SJCRH30 (cell line): ENCODE measurements at regions not wholly inside any gene's neighbourhood (a gene's known extent, or its start where the extent isn't known, plus 50 kb on each side); places are given as distances from the start of the nearest gene placed in this dataset.

Source experiments
- DNase-seq, 2 experiments: peaks; one replicate each; pipeline ENCODE4 v3.0.0-alpha.2; 2015 to 2020
- H3K27ac ChIP-seq: fragments of 250-450 bp; sonication (Bioruptor Pico); 2 replicates; pipeline ENCODE4 v1.5.1; 2020; ENCODE audit warnings: mild to moderate bottlenecking, moderate library complexity
- H3K27me3 ChIP-seq: fragments of 250-450 bp; sonication (Bioruptor Pico); 2 replicates; pipeline ENCODE4 v1.5.1; 2020; ENCODE audit warnings: mild to moderate bottlenecking, moderate library complexity
- H3K36me3 ChIP-seq: fragments of 250-450 bp; sonication (Bioruptor Pico); 2 replicates; pipeline ENCODE4 v1.5.1; 2020; ENCODE audit warnings: mild to moderate bottlenecking, moderate library complexity
- H3K4me1 ChIP-seq: fragments of 250-450 bp; sonication (Bioruptor Pico); 2 replicates; pipeline ENCODE4 v1.5.1; 2020; ENCODE audit warnings: mild to moderate bottlenecking, moderate library complexity
- H3K4me3 ChIP-seq: fragments of 250-450 bp; sonication (Bioruptor Pico); 2 replicates; pipeline ENCODE4 v1.5.1; 2020; ENCODE audit warnings: mild to moderate bottlenecking, moderate library complexity
- H3K9me3 ChIP-seq: fragments of 250-450 bp; sonication (Bioruptor Pico); replicated peaks from 2 replicates; pipeline ENCODE4 v1.5.1; 2020; ENCODE audit warnings: mild to moderate bottlenecking, moderate library complexity

DNA sequence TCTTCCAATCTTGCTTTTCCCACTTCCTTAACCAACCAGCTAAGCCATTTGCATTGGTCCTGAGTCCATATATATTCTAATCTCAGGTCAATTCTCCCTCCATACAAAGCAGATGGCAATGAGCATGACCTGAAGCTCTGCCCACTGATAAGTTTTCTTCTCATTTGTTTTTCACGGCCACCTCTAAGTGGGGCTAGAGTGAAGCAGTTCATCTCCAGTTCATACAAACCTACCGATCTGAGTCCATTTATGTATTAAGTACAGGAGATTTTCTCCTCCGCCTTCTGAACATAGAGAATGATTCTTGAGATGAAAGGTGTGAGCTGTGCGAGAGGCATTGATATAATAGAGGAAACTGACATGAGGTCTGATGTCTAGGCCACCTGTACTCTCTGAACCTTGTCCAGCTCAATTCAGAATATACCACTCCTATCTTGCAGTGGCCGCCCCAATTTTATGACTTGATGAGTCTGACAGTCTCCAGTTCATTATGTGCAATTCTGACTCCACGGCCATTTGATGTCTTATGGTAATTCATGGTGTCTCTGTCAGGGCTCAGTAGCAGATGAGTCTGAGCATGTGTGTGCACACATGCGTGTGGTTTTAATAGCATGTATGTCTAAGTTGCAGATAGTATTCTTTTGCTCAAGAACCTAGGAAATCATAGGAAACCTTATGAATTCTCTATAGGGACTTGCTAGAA lies 329.8 kb downstream of the PMP22 start:
- Histone ChIP-seq H3K4me3 (no peak overlapping the region), H3K27me3 (no peaks in the 10 kb centered on the region), H3K9me3 (no peaks in the 10 kb centered on the region), H3K27ac (no peak overlapping the region), H3K36me3 (no peaks in the 10 kb centered on the region), H3K4me1 (no peaks in the 10 kb centered on the region)
- DNase-seq = no peak

DNA sequence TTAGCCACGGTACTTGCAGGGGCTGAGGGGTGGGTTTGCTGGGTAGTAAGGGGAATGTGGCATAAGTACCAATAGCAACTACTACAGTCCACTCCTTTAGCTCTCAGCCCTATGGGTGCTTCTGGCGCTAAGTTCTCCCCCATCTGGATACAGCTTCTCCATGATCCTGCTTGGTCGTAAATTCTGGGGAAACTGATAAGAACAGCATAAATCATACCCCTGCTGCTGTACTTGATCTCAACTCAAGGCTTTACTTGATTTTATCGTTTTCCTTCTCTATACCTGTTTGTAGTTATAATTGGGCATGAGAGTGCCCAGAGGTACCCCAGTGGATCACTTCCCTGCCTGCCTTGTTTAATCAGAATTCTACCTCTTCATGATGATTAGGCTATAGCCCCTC lies 331.4 kb downstream of the PMP22 start:
- Histone ChIP-seq H3K27me3 (no peaks in the 10 kb centered on the region), H3K36me3 (no peaks in the 10 kb centered on the region), H3K9me3 (no peaks in the 10 kb centered on the region), H3K4me1 (no peaks in the 10 kb centered on the region), H3K27ac (no peak overlapping the region), H3K4me3 (no peak overlapping the region)
- no peak for DNase-seq

DNA sequence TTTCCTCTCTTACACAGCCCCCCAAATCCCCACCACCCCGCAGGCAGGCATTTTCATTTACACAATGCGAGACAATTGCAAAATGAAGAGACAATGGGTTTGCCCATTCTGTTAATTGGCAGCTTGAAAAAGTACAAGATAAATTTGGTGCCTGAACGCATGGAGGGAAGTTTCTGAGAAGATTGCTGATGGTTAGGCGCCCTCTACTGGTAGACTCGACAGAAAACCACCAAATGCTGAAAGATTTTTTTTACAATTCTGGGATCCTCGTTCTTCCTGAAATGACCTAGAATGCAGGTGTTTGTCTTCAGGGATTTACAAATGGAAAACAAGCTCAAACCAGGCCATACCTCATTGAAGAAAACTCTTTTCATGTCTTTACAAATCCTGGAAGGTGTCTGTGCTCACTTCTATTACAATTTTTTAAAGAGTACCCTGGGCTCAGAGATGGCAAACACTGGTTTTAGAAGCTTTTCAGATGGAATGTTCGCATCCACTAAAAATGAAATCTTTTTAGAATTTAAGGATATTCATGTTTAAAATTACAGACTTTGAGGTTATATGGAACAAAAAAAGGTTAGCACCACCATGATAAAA lies 338.5 kb downstream of the PMP22 start:
- no peaks in the 10 kb centered on the region for H3K9me3 ChIP-seq
- no peak overlapping the region for H3K27ac ChIP-seq
- no peaks in the 10 kb centered on the region for H3K27me3 ChIP-seq
- no peaks in the 10 kb centered on the region for H3K36me3 ChIP-seq
- H3K4me1 ChIP-seq = no peaks in the 10 kb centered on the region
- H3K4me3 ChIP-seq = no peak overlapping the region
- DNase-seq = peak; percentile 67 to 94

- Histone ChIP-seq H3K4me3 (no peak overlapping the region), H3K9me3 (no peaks in the 10 kb centered on the region), H3K36me3 (no peaks in the 10 kb centered on the region), H3K27ac (no peak overlapping the region), H3K27me3 (no peaks in the 10 kb centered on the region), H3K4me1 (no peaks in the 10 kb centered on the region)
- no peak for DNase-seq
Observed at GRCh38 chr17:14926073-14926472, 339.1 kb downstream of the PMP22 start.

DNA sequence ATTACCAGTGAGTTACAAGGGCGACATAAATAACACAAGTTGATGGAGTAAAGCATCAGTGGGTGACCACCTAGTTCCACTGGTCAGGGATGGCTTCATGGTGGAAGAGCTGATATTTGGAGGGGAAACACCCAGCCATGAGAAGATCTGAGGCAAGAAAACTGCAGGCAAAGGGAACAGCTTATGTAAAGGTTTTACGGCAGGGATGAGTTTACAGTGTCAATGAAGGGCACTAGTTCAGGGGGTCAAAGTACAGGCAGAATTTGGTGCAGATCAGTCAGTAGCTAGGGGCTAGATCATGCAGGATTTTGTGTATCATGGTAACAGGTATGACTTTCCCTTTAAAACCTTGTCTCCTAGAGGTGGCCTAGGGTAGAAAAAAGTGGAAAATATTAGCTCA lies 339.6 kb downstream of the PMP22 start:
- no peaks in the 10 kb centered on the region for H3K9me3 ChIP-seq
- no peak overlapping the region for H3K27ac ChIP-seq
- no peaks in the 10 kb centered on the region for H3K36me3 ChIP-seq
- no peaks in the 10 kb centered on the region for H3K27me3 ChIP-seq
- H3K4me3 ChIP-seq = no peak overlapping the region
- no peak for DNase-seq
- H3K4me1 ChIP-seq = no peaks in the 10 kb centered on the region

- H3K9me3 ChIP-seq = no peaks in the 10 kb centered on the region
- no peak for DNase-seq
- H3K27ac ChIP-seq = no peak overlapping the region
- no peaks in the 10 kb centered on the region for H3K4me1 ChIP-seq
- no peaks in the 10 kb centered on the region for H3K27me3 ChIP-seq
- no peaks in the 10 kb centered on the region for H3K36me3 ChIP-seq
- no peak overlapping the region for H3K4me3 ChIP-seq
Observed at GRCh38 chr17:14923981-14924380, 341.1 kb downstream of the PMP22 start.

- Histone ChIP-seq H3K27me3 (no peaks in the 10 kb centered on the region), H3K4me3 (no peak overlapping the region), H3K36me3 (no peaks in the 10 kb centered on the region), H3K9me3 (no peaks in the 10 kb centered on the region), H3K27ac (no peak overlapping the region), H3K4me1 (no peaks in the 10 kb centered on the region)
- DNase-seq = no peak
Observed at GRCh38 chr17:14922411-14922810, 342.7 kb downstream of the PMP22 start.

- no peak for DNase-seq
- H3K27ac ChIP-seq = no peak overlapping the region
- no peak overlapping the region for H3K4me3 ChIP-seq
- H3K4me1 ChIP-seq = no peaks in the 10 kb centered on the region
- H3K9me3 ChIP-seq = no peaks in the 10 kb centered on the region
- H3K36me3 ChIP-seq = no peaks in the 10 kb centered on the region
- H3K27me3 ChIP-seq = no peaks in the 10 kb centered on the region
Observed at GRCh38 chr17:14921936-14922335, 343.2 kb downstream of the PMP22 start.

DNA sequence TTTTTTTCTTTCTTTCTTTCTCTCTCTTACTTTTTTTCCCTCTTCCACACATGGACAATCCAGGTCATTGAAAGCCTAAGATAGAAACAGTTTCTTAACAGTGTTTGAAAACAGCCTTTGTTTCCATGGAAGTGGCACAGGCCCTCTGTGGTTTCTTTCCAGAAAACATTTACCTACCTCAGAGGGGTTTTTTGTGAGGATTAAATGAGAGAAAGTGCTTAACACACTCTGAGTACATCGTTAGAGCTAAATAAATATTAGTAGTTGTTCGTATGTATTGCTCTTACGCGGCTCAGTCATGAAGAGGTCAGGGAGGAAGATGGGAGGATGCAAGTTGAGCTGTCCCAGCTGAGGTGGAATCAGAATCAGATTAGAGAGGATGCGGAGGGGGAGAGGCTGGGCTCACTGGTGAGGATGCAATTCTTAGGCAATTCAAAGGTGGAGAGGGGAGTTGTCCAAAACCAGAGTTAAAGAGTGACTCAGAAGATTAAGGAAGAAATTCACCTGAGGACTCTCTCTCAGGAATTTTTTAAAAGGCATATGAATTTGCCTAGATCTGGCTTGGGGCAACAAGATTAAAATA lies 345.4 kb downstream of the PMP22 start:
- no peaks in the 10 kb centered on the region for H3K27me3 ChIP-seq
- DNase-seq = no peak
- H3K4me1 ChIP-seq = no peaks in the 10 kb centered on the region
- no peak overlapping the region for H3K27ac ChIP-seq
- no peaks in the 10 kb centered on the region for H3K36me3 ChIP-seq
- no peak overlapping the region for H3K4me3 ChIP-seq
- H3K9me3 ChIP-seq = no peaks in the 10 kb centered on the region

GRCh38 chr17:14919094-14919493 lies 346.0 kb downstream of the PMP22 start:
- H3K36me3 ChIP-seq = no peaks in the 10 kb centered on the region
- no peak overlapping the region for H3K4me3 ChIP-seq
- DNase-seq = no peak
- no peaks in the 10 kb centered on the region for H3K4me1 ChIP-seq
- H3K27me3 ChIP-seq = no peaks in the 10 kb centered on the region
- H3K9me3 ChIP-seq = no peaks in the 10 kb centered on the region
- H3K27ac ChIP-seq = no peak overlapping the region

- no peaks in the 10 kb centered on the region for H3K27me3 ChIP-seq
- no peaks in the 10 kb centered on the region for H3K9me3 ChIP-seq
- H3K4me1 ChIP-seq = no peaks in the 10 kb centered on the region
- H3K4me3 ChIP-seq = no peak overlapping the region
- no peaks in the 10 kb centered on the region for H3K36me3 ChIP-seq
- DNase-seq = no peak
- no peak overlapping the region for H3K27ac ChIP-seq
Observed at GRCh38 chr17:14918540-14918939, 346.6 kb downstream of the PMP22 start.

DNA sequence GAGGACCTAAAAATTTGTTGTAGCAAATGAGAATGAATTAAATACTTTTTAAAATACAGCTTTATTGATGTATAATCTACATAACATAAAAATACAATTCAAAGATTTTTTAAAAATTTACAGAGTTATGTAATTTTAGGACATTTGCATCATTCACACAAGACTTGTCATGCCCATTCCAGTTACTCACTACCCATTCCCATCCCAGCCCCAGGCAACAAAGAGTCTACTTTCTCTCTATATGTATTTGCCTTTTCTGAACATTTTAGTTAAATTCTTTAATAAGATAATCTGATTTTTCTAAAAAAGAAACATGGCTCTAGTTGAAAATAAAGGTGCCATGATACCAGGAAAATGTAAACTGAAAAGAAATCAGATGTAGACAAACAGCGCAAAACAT lies 354.2 kb downstream of the PMP22 start:
- Histone ChIP-seq H3K4me3 (no peak overlapping the region), H3K9me3 (0 out of 2 replicates have a peak, but pooled peaks cover 2% of the 10 kb centered on the region), H3K36me3 (no peaks in the 10 kb centered on the region), H3K4me1 (no peaks in the 10 kb centered on the region), H3K27me3 (no peaks in the 10 kb centered on the region), H3K27ac (no peak overlapping the region)
- no peak for DNase-seq

DNA sequence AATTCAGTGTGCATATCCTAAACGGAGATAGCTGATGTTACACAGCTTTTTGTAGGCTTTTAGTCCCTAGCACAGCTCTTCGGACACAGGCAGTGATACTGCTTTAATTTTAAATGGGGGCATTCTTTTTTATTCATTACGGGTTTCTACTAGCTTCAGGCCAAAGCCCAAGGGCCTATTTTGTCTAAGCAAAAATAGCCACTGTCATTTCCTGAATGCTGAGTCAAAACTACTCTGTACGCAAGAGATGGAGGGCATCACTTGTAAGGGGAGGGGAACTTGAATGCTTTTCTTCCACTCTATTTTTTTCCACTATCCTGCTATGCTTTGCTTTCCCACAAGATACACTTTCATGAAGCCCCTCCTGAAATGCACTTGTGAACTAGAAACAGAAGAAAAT lies 360.7 kb downstream of the PMP22 start:
- Histone ChIP-seq H3K4me1 (no peaks in the 10 kb centered on the region), H3K36me3 (no peaks in the 10 kb centered on the region), H3K9me3 (0 out of 2 replicates have a peak, but pooled peaks cover 4% of the 10 kb centered on the region), H3K27me3 (no peaks in the 10 kb centered on the region; the same call in none of the 2 replicates), H3K4me3 (no peak overlapping the region), H3K27ac (no peak overlapping the region)
- no peak for DNase-seq

DNA sequence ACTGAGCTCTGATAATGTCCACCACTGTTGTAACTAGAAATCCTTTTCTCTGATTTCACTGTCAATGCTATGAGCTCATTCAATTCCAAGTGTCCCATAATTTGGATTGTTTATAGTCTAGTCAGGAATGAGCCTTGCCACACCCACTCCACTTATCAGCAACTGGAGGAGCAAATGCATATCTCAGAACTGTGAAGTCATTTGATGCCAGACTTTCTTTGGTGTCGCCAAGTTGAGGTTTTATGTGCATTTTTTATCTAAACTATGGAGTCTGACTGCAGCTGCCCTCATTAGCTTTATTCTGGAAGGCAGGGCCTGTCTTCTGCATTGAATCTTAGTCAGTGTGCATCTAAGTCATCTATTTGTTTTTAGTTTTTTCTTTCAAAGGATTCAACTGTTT lies 361.3 kb downstream of the PMP22 start:
- no peaks in the 10 kb centered on the region for H3K4me1 ChIP-seq
- no peak for DNase-seq
- no peak overlapping the region for H3K27ac ChIP-seq

GRCh38 chr17:14902803-14903202 lies 362.3 kb downstream of the PMP22 start:
- no peaks in the 10 kb centered on the region for H3K36me3 ChIP-seq
- H3K27me3 ChIP-seq = no peaks in the 10 kb centered on the region; the same call in none of the 2 replicates
- no peak overlapping the region for H3K4me3 ChIP-seq
- H3K9me3 ChIP-seq = 0 out of 2 replicates have a peak, but pooled peaks cover 8% of the 10 kb centered on the region
- no peak for DNase-seq
- H3K4me1 ChIP-seq = no peaks in the 10 kb centered on the region
- no peak overlapping the region for H3K27ac ChIP-seq

More for the DNA sequence above, 361.3 kb downstream of the PMP22 start:
- no peak overlapping the region for H3K4me3 ChIP-seq
- no peaks in the 10 kb centered on the region for H3K36me3 ChIP-seq
- H3K9me3 ChIP-seq = 0 out of 2 replicates have a peak, but pooled peaks cover 5% of the 10 kb centered on the region
- no peaks in the 10 kb centered on the region; the same call in none of the 2 replicates for H3K27me3 ChIP-seq
